HFFc6 (cell line): ENCODE measurements at regions not wholly inside any gene's neighbourhood (a gene's known extent, or its start where the extent isn't known, plus 50 kb on each side); places are given as distances from the start of the nearest gene placed in this dataset.
"Not testable (repeated sequence)": the region's sequence is repeated elsewhere in the genome, so short reads cannot be mapped to it uniquely, and the experiment has no call there.

Source experiments
- DNase-seq: peaks from one replicate; pipeline ENCODE4 v3.0.0-alpha.2; 2018
- H3K27ac Mint-ChIP-seq: 2 replicates; pipeline ENCODE4 v1.8.0; 2020; ENCODE audit warnings: mild to moderate bottlenecking, mixed read lengths
- H3K27me3 Mint-ChIP-seq: 2 replicates; pipeline ENCODE4 v1.8.0; 2021; ENCODE audit warnings: mild to moderate bottlenecking, moderate library complexity, mixed read lengths; ENCODE audit not compliant: insufficient read depth
- H3K36me3 Mint-ChIP-seq: 2 replicates; pipeline ENCODE4 v1.8.0; 2021; ENCODE audit warnings: low read depth, mixed read lengths
- H3K4me1 Mint-ChIP-seq: 2 replicates; pipeline ENCODE4 v1.8.0; 2020; ENCODE audit warnings: low read depth, mixed read lengths
- H3K4me3 Mint-ChIP-seq: 2 replicates; pipeline ENCODE4 v1.8.0; 2020; ENCODE audit warnings: mild to moderate bottlenecking, moderate library complexity, mixed read lengths
- H3K9me3 Mint-ChIP-seq: 2 replicates; pipeline ENCODE4 v1.8.0; 2020; ENCODE audit warnings: mild to moderate bottlenecking, mixed read lengths
- CTCF ChIP-seq: fragments of 200-600 bp; sonication (generic); IDR thresholded peaks from 2 replicates; pipeline ENCODE4 v1.5.0; 2021; ENCODE audit warnings: antibody characterized with exemption, mild to moderate bottlenecking

DNA sequence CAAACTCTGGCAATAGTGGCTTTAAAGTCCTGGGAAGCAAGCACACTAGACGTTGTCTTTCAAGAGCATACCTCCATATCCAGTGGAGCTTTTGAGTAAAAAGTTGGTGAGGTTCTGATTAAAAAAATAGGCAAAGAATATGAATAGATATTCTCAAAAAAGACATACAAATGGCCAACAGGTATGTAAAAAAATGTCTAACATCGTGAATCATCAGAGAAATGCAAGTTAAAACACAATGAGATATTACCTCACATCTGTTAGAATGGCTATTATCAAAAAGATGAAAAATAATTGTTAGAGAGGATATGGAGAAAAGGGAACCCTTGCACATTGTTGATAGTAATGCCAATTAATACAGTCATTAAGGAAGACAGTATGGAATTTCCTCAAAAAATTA is 407.1 kb downstream of the MDFIC start:
- H3K4me1 Mint-ChIP-seq: peaks cover 4% of the 10 kb centered on the region; the same call in 1 of the 2 replicates
- H3K4me3 Mint-ChIP-seq: no peak overlapping the region
- no peak overlapping the region for H3K27ac Mint-ChIP-seq
- DNase-seq: no peak
- H3K36me3 Mint-ChIP-seq: no peaks in the 10 kb centered on the region
- H3K27me3 Mint-ChIP-seq: no peaks in the 10 kb centered on the region
- TF ChIP-seq CTCF: no peak
- no peaks in the 10 kb centered on the region for H3K9me3 Mint-ChIP-seq

- H3K27ac Mint-ChIP-seq: no peak overlapping the region
- TF ChIP-seq CTCF: no peak
- no peak overlapping the region for H3K4me3 Mint-ChIP-seq
- peaks cover 4% of the 10 kb centered on the region; the same call in 1 of the 2 replicates for H3K4me1 Mint-ChIP-seq
- no peaks in the 10 kb centered on the region for H3K36me3 Mint-ChIP-seq
- H3K27me3 Mint-ChIP-seq: no peaks in the 10 kb centered on the region
- no peaks in the 10 kb centered on the region for H3K9me3 Mint-ChIP-seq
- no peak for DNase-seq
Observed at GRCh38 chr7:115328018-115328417, 406.1 kb downstream of the MDFIC start.

GRCh38 chr7:115327326-115327725 is 405.4 kb downstream of the MDFIC start:
- H3K27me3 Mint-ChIP-seq: no peaks in the 10 kb centered on the region
- H3K9me3 Mint-ChIP-seq: no peaks in the 10 kb centered on the region
- H3K4me3 Mint-ChIP-seq: no peak overlapping the region
- no peaks in the 10 kb centered on the region for H3K36me3 Mint-ChIP-seq
- no peak overlapping the region for H3K27ac Mint-ChIP-seq
- H3K4me1 Mint-ChIP-seq: no peaks in the 10 kb centered on the region; the same call in 1 of the 2 replicates
- TF ChIP-seq CTCF: no peak
- DNase-seq: no peak

- no peaks in the 10 kb centered on the region for H3K36me3 Mint-ChIP-seq
- H3K4me3 Mint-ChIP-seq: no peak overlapping the region
- TF ChIP-seq CTCF: no peak
- H3K9me3 Mint-ChIP-seq: no peaks in the 10 kb centered on the region
- DNase-seq: no peak
- no peaks in the 10 kb centered on the region for H3K27me3 Mint-ChIP-seq
- peaks cover 23% of the 10 kb centered on the region for H3K4me1 Mint-ChIP-seq
- H3K27ac Mint-ChIP-seq: no peak overlapping the region
Observed at GRCh38 chr7:115319541-115319940, 397.6 kb downstream of the MDFIC start.

DNA sequence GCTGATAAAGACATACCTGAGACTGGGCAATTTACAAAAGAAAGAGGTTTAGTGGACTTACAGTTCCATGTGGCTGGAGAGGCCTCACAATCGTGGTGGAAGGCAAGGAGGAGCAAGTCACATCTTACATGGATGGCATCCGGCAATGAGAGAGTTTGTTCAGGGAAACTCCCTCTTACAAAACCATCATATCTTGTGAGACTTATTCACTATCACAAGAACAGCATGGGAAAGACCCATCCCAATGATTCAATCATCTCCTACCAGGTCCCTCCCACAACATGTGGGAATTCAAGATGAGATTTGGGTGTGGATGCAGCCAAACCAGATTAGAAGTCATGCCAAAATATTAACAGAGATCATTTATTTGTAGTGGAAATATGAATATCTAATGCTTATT is 388.4 kb downstream of the MDFIC start:
- H3K27ac Mint-ChIP-seq, H3K4me1 Mint-ChIP-seq, H3K27me3 Mint-ChIP-seq, DNase-seq, H3K4me3 Mint-ChIP-seq, H3K9me3 Mint-ChIP-seq, H3K36me3 Mint-ChIP-seq: not testable (repeated sequence)

- Mint-ChIP-seq H3K4me1 (peaks cover 5% of the 10 kb centered on the region), H3K36me3 (0 out of 2 replicates have a peak, but pooled peaks cover 7% of the 10 kb centered on the region), H3K27ac (no peak overlapping the region), H3K4me3 (no peak overlapping the region), H3K9me3 (no peaks in the 10 kb centered on the region), H3K27me3 (no peaks in the 10 kb centered on the region; the same call in 1 of the 2 replicates)
- no peak for TF ChIP-seq CTCF
- DNase-seq: no peak
Observed at GRCh38 chr7:115306586-115306985, 384.7 kb downstream of the MDFIC start.
